HEK293T (cell line): ENCODE measurements at regions not wholly inside any gene's neighbourhood (a gene's known extent, or its start where the extent isn't known, plus 50 kb on each side); places are given as distances from the start of the nearest gene placed in this dataset.

Experiments
- ELF4 ChIP-seq: fragments of 450-650 bp; IDR thresholded peaks from 2 replicates; pipeline ENCODE4 v1.6.1; 2017; ENCODE audit warnings: antibody characterized with exemption
- FOXA1 ChIP-seq: fragments of 450-650 bp; IDR thresholded peaks from 2 replicates; pipeline ENCODE4 v1.6.1; 2016; ENCODE audit warnings: mild to moderate bottlenecking
- FOXM1 ChIP-seq: fragments of 450-650 bp; IDR thresholded peaks from 2 replicates; pipeline ENCODE4 v1.6.1; 2017; ENCODE audit warnings: mild to moderate bottlenecking, borderline replicate concordance
- HDGF ChIP-seq: fragments of 450-650 bp; IDR thresholded peaks from 2 replicates; pipeline ENCODE4 v1.6.1; 2017; ENCODE audit warnings: antibody characterized with exemption, borderline replicate concordance
- NFRKB ChIP-seq: fragments of 450-650 bp; IDR thresholded peaks from 2 replicates; pipeline ENCODE4 v1.6.1; 2016; ENCODE audit warnings: mild to moderate bottlenecking, moderate library complexity
- PKNOX1 ChIP-seq: fragments of 450-650 bp; IDR thresholded peaks from 2 replicates; pipeline ENCODE4 v1.6.1; 2016
- SUZ12 ChIP-seq: fragments of 450-650 bp; IDR thresholded peaks from 2 replicates; pipeline ENCODE4 v1.6.1; 2016; ENCODE audit warnings: mild to moderate bottlenecking

DNA sequence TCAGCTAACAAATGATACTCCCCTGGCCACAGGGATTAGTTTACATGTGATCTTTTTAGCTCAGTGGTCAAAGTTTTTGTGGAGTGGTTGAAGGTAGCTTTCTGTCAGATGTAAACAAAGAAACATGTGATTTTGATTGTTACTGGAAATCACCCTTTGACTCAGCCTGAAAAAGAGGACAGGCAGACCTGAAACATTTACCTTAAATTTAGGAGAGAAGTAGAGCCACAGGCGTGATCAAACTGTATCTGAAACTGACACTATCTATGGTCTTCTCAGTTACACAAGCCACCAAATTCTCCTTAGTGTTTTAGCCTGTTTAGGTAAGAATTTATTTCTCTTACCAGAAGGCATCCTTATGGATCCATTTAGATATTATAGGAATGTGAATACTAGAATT lies 136.7 kb downstream of the CBLL2 start:
- no peak for TF ChIP-seq ELF4
- TF ChIP-seq HDGF = no peak
- TF ChIP-seq PKNOX1 = no peak
- TF ChIP-seq FOXA1 = no peak
- TF ChIP-seq FOXM1 = no peak
- no peak for TF ChIP-seq NFRKB
- TF ChIP-seq SUZ12 = no peak
